RWPE2 (cell line): ENCODE measurements at regions not wholly inside any gene's neighbourhood (a gene's known extent, or its start where the extent isn't known, plus 50 kb on each side); places are given as distances from the start of the nearest gene placed in this dataset.

ENCODE experiments used
- ATAC-seq: fragments of 200-7000 bp; cut with Tn5 transposase; 3 replicates; pipeline ENCODE4 v1.9.1; 2021; ENCODE audit warnings: low read depth
- DNase-seq: peaks from one replicate; pipeline ENCODE4 v3.0.0-alpha.2; 2020; ENCODE audit warnings: low spot score
- H3K27ac ChIP-seq: fragments of 450-650 bp; 2 replicates; pipeline ENCODE4 v1.5.1; 2017; ENCODE audit warnings: mild to moderate bottlenecking; ENCODE audit not compliant: poor library complexity, severe bottlenecking
- H3K27me3 ChIP-seq: fragments of 250-450 bp; sonication (Bioruptor Pico); 2 replicates; pipeline ENCODE4 v1.5.1; 2021; ENCODE audit warnings: mild to moderate bottlenecking, moderate library complexity; ENCODE audit not compliant: insufficient read depth, poor library complexity, severe bottlenecking
- H3K36me3 ChIP-seq: fragments of 250-450 bp; sonication (Bioruptor Pico); 2 replicates; pipeline ENCODE4 v1.5.1; 2020; ENCODE audit warnings: low read depth, mild to moderate bottlenecking, moderate library complexity
- H3K4me1 ChIP-seq: fragments of 250-450 bp; sonication (Bioruptor Pico); 2 replicates; pipeline ENCODE4 v1.5.1; 2021; ENCODE audit warnings: mild to moderate bottlenecking, moderate library complexity; ENCODE audit not compliant: insufficient read depth, poor library complexity, severe bottlenecking
- H3K4me3 ChIP-seq: fragments of 250-450 bp; sonication (Bioruptor Pico); 2 replicates; pipeline ENCODE4 v1.5.1; 2021; ENCODE audit warnings: mild to moderate bottlenecking, moderate library complexity; ENCODE audit not compliant: severe bottlenecking
- H3K9me3 ChIP-seq: fragments of 250-450 bp; sonication (Bioruptor Pico); 2 replicates; pipeline ENCODE4 v1.5.1; 2021; ENCODE audit warnings: mild to moderate bottlenecking, moderate library complexity; ENCODE audit not compliant: severe bottlenecking
- CTCF ChIP-seq: fragments of 450-650 bp; IDR thresholded peaks from one replicate; pipeline ENCODE4 v1.5.1; 2017; ENCODE audit warnings: mild to moderate bottlenecking, moderate library complexity; ENCODE audit not compliant: poor library complexity, severe bottlenecking

- ATAC-seq = peak; percentile 59
- no peak for TF ChIP-seq CTCF
- Histone ChIP-seq H3K9me3 (no peaks in the 10 kb centered on the region), H3K27me3 (no peaks in the 10 kb centered on the region), H3K36me3 (no peaks in the 10 kb centered on the region), H3K4me3 (no peak overlapping the region), H3K27ac (no peak overlapping the region), H3K4me1 (peaks cover 4% of the 10 kb centered on the region)
- no peak for DNase-seq
These were observed 374.0 kb downstream of the SV2B start for GRCh38 chr15:91473894-91474545.

GRCh38 chr15:91476861-91477260 lies 376.6 kb upstream of the SLCO3A1 start:
- H3K4me3 ChIP-seq = no peak overlapping the region
- no peak for ATAC-seq
- no peak overlapping the region for H3K27ac ChIP-seq
- H3K4me1 ChIP-seq = peaks cover 4% of the 10 kb centered on the region
- H3K27me3 ChIP-seq = no peaks in the 10 kb centered on the region
- TF ChIP-seq CTCF = no peak
- no peaks in the 10 kb centered on the region for H3K36me3 ChIP-seq
- no peak for DNase-seq
- H3K9me3 ChIP-seq = no peaks in the 10 kb centered on the region

GRCh38 chr15:91478717-91479191 lies 374.8 kb upstream of the SLCO3A1 start:
- Histone ChIP-seq H3K36me3 (no peaks in the 10 kb centered on the region), H3K27me3 (no peaks in the 10 kb centered on the region), H3K27ac (no peak overlapping the region), H3K4me1 (no peaks in the 10 kb centered on the region), H3K4me3 (no peak overlapping the region), H3K9me3 (no peaks in the 10 kb centered on the region)
- no peak for DNase-seq
- TF ChIP-seq CTCF = no peak
- no peak for ATAC-seq

- ATAC-seq (no peak), DNase-seq (no peak)
- Histone ChIP-seq H3K4me3 (no peak overlapping the region), H3K27ac (no peak overlapping the region), H3K9me3 (no peaks in the 10 kb centered on the region), H3K4me1 (no peaks in the 10 kb centered on the region), H3K36me3 (no peaks in the 10 kb centered on the region), H3K27me3 (no peaks in the 10 kb centered on the region)
- TF ChIP-seq CTCF = no peak
These were observed 373.1 kb upstream of the SLCO3A1 start for GRCh38 chr15:91480426-91480825.

GRCh38 chr15:91482799-91483198 lies 370.7 kb upstream of the SLCO3A1 start:
- no peak for TF ChIP-seq CTCF
- Histone ChIP-seq H3K4me3 (no peak overlapping the region), H3K27ac (no peak overlapping the region), H3K9me3 (no peaks in the 10 kb centered on the region), H3K36me3 (no peaks in the 10 kb centered on the region), H3K4me1 (no peaks in the 10 kb centered on the region), H3K27me3 (no peaks in the 10 kb centered on the region)
- DNase-seq = no peak
- ATAC-seq = no peak
